Stomach smooth muscle (tissue), 2 donors: ENCODE measurements at regions not wholly inside any gene's neighbourhood (a gene's known extent, or its start where the extent isn't known, plus 50 kb on each side); places are given as distances from the start of the nearest gene placed in this dataset.

Experiments used
- H3K27ac ChIP-seq: one replicate; pipeline ENCODE4 v1.7.0; 2013; ENCODE audit warnings: mild to moderate bottlenecking, low read length, inconsistent platforms
- H3K27me3 ChIP-seq, 2 donors: one replicate each; pipeline ENCODE4 v1.7.0; 2013; ENCODE audit warnings: low read length in 2 of 2; ENCODE audit not compliant: insufficient read depth in 2 of 2, control insufficient read depth in 1 of 2
- H3K36me3 ChIP-seq, 2 donors: one replicate each; pipeline ENCODE4 v1.7.0; 2013; ENCODE audit warnings: low read length in 2 of 2; ENCODE audit not compliant: control insufficient read depth in 2 of 2, insufficient read depth in 2 of 2
- H3K4me1 ChIP-seq: one replicate; pipeline ENCODE4 v1.7.0; 2013; ENCODE audit warnings: low read length; ENCODE audit not compliant: control insufficient read depth, insufficient read depth
- H3K4me3 ChIP-seq, 2 donors: one replicate each; pipeline ENCODE4 v1.7.0; 2013; ENCODE audit warnings: low read length in 2 of 2
- H3K9ac ChIP-seq, 2 donors: one replicate each; pipeline ENCODE4 v1.7.0; 2013; ENCODE audit warnings: low read length in 2 of 2, mild to moderate bottlenecking in 1 of 2
- H3K9me3 ChIP-seq, 2 donors: one replicate each; pipeline ENCODE4 v1.7.0; 2013; ENCODE audit warnings: low read length in 2 of 2; ENCODE audit not compliant: control insufficient read depth in 2 of 2
- donor health status: healthy.
- donor health status: Pancreatic carcinoma.

GRCh38 chr20:61191096-61191495 is 61.0 kb upstream of the CDH4 start:
- no peaks in the 10 kb centered on the region for H3K4me1 ChIP-seq
- no peak overlapping the region for H3K9ac ChIP-seq
- H3K27me3 ChIP-seq = peaks cover under 1 to 6% of the 10 kb centered on the region in 2 donors
- no peaks in the 10 kb centered on the region for H3K36me3 ChIP-seq
- no peak overlapping the region for H3K27ac ChIP-seq
- no peak overlapping the region for H3K4me3 ChIP-seq
- H3K9me3 ChIP-seq = no peaks in the 10 kb centered on the region

DNA sequence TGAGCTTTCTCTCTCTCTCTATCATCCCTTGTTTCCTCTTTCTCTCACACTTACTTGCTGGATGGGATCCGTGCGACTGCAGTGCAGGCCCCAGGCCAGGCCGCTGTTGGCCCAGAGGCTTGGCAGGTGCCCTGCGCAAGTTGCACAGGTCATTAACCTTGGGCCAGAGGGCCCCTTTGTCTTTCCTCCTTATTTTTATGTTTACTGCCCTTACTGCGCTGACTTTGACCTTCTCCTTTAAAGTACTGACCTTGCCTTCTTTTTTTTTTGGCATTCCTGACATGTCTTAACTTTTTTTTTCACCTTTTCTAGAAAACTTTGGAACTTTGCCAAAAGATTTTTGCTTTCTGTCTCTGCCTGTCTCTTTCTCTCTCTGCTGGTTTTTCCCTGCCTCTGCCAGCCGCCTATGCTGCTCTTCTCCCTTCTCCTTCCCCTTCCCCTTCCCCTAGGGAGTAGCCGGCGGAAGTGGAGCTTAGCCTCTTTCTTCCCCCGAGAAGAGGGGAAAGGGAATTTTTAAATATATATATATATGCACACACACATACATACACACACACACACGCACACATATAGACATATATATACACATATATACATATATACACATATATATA is 59.6 kb upstream of the CDH4 start:
- H3K4me1 ChIP-seq = no peaks in the 10 kb centered on the region
- H3K36me3 ChIP-seq = no peaks in the 10 kb centered on the region
- no peak overlapping the region for H3K4me3 ChIP-seq
- H3K27me3 ChIP-seq = peaks cover 3 to 14% of the 10 kb centered on the region in 2 donors
- no peak overlapping the region for H3K27ac ChIP-seq
- no peaks in the 10 kb centered on the region for H3K9me3 ChIP-seq
- no peak overlapping the region for H3K9ac ChIP-seq

GRCh38 chr20:61193164-61193563 is 58.9 kb upstream of the CDH4 start:
- H3K27ac ChIP-seq = no peak overlapping the region
- H3K4me1 ChIP-seq = no peaks in the 10 kb centered on the region
- no peak overlapping the region for H3K4me3 ChIP-seq
- peaks cover 0 to 2% of the 10 kb centered on the region in 2 donors for H3K9me3 ChIP-seq
- H3K27me3 ChIP-seq = peaks cover 3 to 13% of the 10 kb centered on the region in 2 donors
- no peaks in the 10 kb centered on the region for H3K36me3 ChIP-seq
- no peak overlapping the region for H3K9ac ChIP-seq
